MCF 10A (cell line): ENCODE measurements at regions not wholly inside any gene's neighbourhood (a gene's known extent, or its start where the extent isn't known, plus 50 kb on each side); places are given as distances from the start of the nearest gene placed in this dataset.

Experiments used
- BruUV-seq: library from RNA; stranded (reverse); fragments of 400-500 nt; replicated peaks from 2 replicates; lab custom pipeline; 2021; lab: Mats Ljungman, UMichigan
- CTCF ChIA-PET: fragments of 300-600 bp; sonication (Branson Sonifier 250); formaldehyde crosslinking; extraction: SDS; loops from one replicate; lab custom pipeline; 2021; ENCODE audit warnings: antibody characterized with exemption, inconsistent platforms; lab: Yijun Ruan, JAX
- POLR2A ChIA-PET: fragments of 300-600, 350-650 bp; sonication (Branson Sonifier 250); formaldehyde crosslinking; extraction: SDS; loops from one replicate; lab custom pipeline; 2020; ENCODE audit warnings: antibody characterized with exemption, inconsistent platforms; lab: Yijun Ruan, JAX
- DNase-seq: peaks from one replicate; pipeline ENCODE4 v3.0.0-alpha.2; 2018; ENCODE audit not compliant: unreplicated experiment
- H3K27ac Mint-ChIP-seq: one replicate; pipeline ENCODE4 v1.8.0; 2022; ENCODE audit warnings: mild to moderate bottlenecking, low read depth, mixed read lengths; ENCODE audit not compliant: unreplicated experiment
- H3K27me3 Mint-ChIP-seq: one replicate; pipeline ENCODE4 v1.8.0; 2022; ENCODE audit warnings: mixed read lengths; ENCODE audit not compliant: insufficient read depth, unreplicated experiment
- H3K36me3 Mint-ChIP-seq: one replicate; pipeline ENCODE4 v1.8.0; 2022; ENCODE audit warnings: mild to moderate bottlenecking, moderate library complexity, mixed read lengths; ENCODE audit not compliant: insufficient read depth, unreplicated experiment
- H3K4me1 Mint-ChIP-seq: one replicate; pipeline ENCODE4 v1.8.0; 2022; ENCODE audit warnings: mixed read lengths; ENCODE audit not compliant: insufficient read depth, unreplicated experiment
- H3K4me3 Mint-ChIP-seq: one replicate; pipeline ENCODE4 v1.8.0; 2022; ENCODE audit warnings: mild to moderate bottlenecking, moderate library complexity, mixed read lengths; ENCODE audit not compliant: unreplicated experiment
- H3K9me3 Mint-ChIP-seq: one replicate; pipeline ENCODE4 v1.8.0; 2022; ENCODE audit warnings: mixed read lengths; ENCODE audit not compliant: unreplicated experiment
- CTCF ChIP-seq: fragments of 200-600 bp; IDR thresholded peaks from one replicate; pipeline ENCODE4 v1.8.0; 2022; ENCODE audit warnings: antibody characterized with exemption, mild to moderate bottlenecking; ENCODE audit not compliant: unreplicated experiment
- intact Hi-C: fragments of 100-400 bp; cut with micrococcal nuclease; formaldehyde crosslinking; loops from 2 replicates; pipeline ENCODE4 v1.14.1; 2022

- no peak for TF ChIP-seq CTCF
- Mint-ChIP-seq H3K9me3 (no peaks in the 10 kb centered on the region), H3K36me3 (no peaks in the 10 kb centered on the region), H3K4me1 (no peaks in the 10 kb centered on the region), H3K27me3 (peaks cover 98% of the 10 kb centered on the region), H3K27ac (no peak overlapping the region), H3K4me3 (no peak overlapping the region)
- ChIA-PET POLR2A (no interaction called here), CTCF (interaction anchor here (0.6 to 4.0 kb wide), 24 partner anchors 8 to 589 kb away, joined by 3 to 31 read pairs (median 4); no protein-coding TSS in a partner anchor)
- no TSS peak for BruUV-seq
- intact Hi-C loops, result no loop called here
- no peak for DNase-seq
Measured at GRCh38 chr22:22430111-22430820, 78.3 kb downstream of the ZNF280B start.

- TF ChIP-seq CTCF, result peak; percentile 60
- DNase-seq, result peak; percentile 69
- peaks cover 97% of the 10 kb centered on the region for H3K27me3 Mint-ChIP-seq
- no peaks in the 10 kb centered on the region for H3K36me3 Mint-ChIP-seq
- H3K9me3 Mint-ChIP-seq, result no peaks in the 10 kb centered on the region
- no peak overlapping the region for H3K27ac Mint-ChIP-seq
- ChIA-PET POLR2A (no interaction called here), CTCF (interaction anchor here (0.6 to 4.0 kb wide), 24 partner anchors 8 to 587 kb away, joined by 3 to 31 read pairs (median 4); no protein-coding TSS in a partner anchor)
- intact Hi-C loops, result no loop called here
- H3K4me3 Mint-ChIP-seq, result no peak overlapping the region
- no TSS peak for BruUV-seq
- H3K4me1 Mint-ChIP-seq, result no peaks in the 10 kb centered on the region
Measured at GRCh38 chr22:22431271-22432220, 77.0 kb downstream of the ZNF280B start.

GRCh38 chr22:22432479-22432878, 76.1 kb downstream of the ZNF280B start:
- POLR2A ChIA-PET, result no interaction called here
- H3K36me3 Mint-ChIP-seq, result no peaks in the 10 kb centered on the region
- DNase-seq, result no peak
- intact Hi-C loops, result no loop called here
- no peak for TF ChIP-seq CTCF
- H3K27me3 Mint-ChIP-seq, result peaks cover 97% of the 10 kb centered on the region
- H3K4me1 Mint-ChIP-seq, result no peaks in the 10 kb centered on the region
- H3K4me3 Mint-ChIP-seq, result no peak overlapping the region
- no peaks in the 10 kb centered on the region for H3K9me3 Mint-ChIP-seq
- no TSS peak for BruUV-seq
- H3K27ac Mint-ChIP-seq, result no peak overlapping the region
- CTCF ChIA-PET, result interaction anchor here (0.6 to 4.0 kb wide), 8 partner anchors 8 to 1602 kb away, joined by 3 to 31 read pairs (median 5); no protein-coding TSS in a partner anchor

GRCh38 chr22:22432937-22433336, 75.6 kb downstream of the ZNF280B start:
- CTCF ChIA-PET, result interaction anchor here (0.6 to 4.0 kb wide), 6 partner anchors 11 to 1602 kb away, joined by 3 to 31 read pairs (median 6); no protein-coding TSS in a partner anchor
- POLR2A ChIA-PET, result no interaction called here
- Mint-ChIP-seq H3K27me3 (peaks cover 96% of the 10 kb centered on the region), H3K36me3 (no peaks in the 10 kb centered on the region), H3K4me3 (no peak overlapping the region), H3K27ac (no peak overlapping the region), H3K9me3 (no peaks in the 10 kb centered on the region), H3K4me1 (no peaks in the 10 kb centered on the region)
- BruUV-seq, result no TSS peak
- intact Hi-C loops, result no loop called here
- no peak for TF ChIP-seq CTCF
- no peak for DNase-seq
